ENCODE measurements at regions not wholly inside any gene's neighbourhood (a gene's known extent, or its start where the extent isn't known, plus 50 kb on each side); places are given as distances from the start of the nearest gene placed in this dataset.
A peak's percentile ranks its signal among the peaks of the same experiment; 100 is the strongest.

- Histone ChIP-seq H3K36me3 (ENCODE audit: control insufficient read depth in 2 of 4, insufficient read depth in 4 of 4, low read length in 3 of 4) (no peaks in the 10 kb centered on the region), H3K23ac (ENCODE audit: insufficient read length) (no peak overlapping the region), H3K18ac (ENCODE audit: extremely low read depth, low read length) (no peak overlapping the region; the same call in 1 of the 2 replicates), H3K4ac (replicated peaks; ENCODE audit: insufficient read length, low read depth, low read length) (no peak overlapping the region), H3K9me3 (ENCODE audit: insufficient read depth in 2 of 2, low read depth in 1 of 2, low read length in 1 of 2) (no peaks in the 10 kb centered on the region), H2AFZ (ENCODE audit: low read length) (no peak overlapping the region), H3K27me3 (replicated peaks in 1 of 4; ENCODE audit: control insufficient read depth in 3 of 4, extremely low read depth in 1 of 4, insufficient read depth in 3 of 4, low read length in 3 of 4) (peaks cover 1 to 25% (median 10%) of the 10 kb centered on the region in 4 experiments; a peak in 6 of 7 replicates), H2BK120ac (replicated peaks; ENCODE audit: low read depth, low read length) (no peak overlapping the region), H3K79me1 (ENCODE audit: low read depth, low read length) (no peaks in the 10 kb centered on the region), H3K4me1 (replicated peaks in 1 of 4; ENCODE audit: control insufficient read depth in 3 of 4, insufficient read depth in 4 of 4, low read length in 3 of 4) (peaks cover 0 to 9% (median 2%) of the 10 kb centered on the region in 4 experiments; a peak in 2 of 7 replicates), H4K91ac (replicated peaks; ENCODE audit: insufficient read length, low read length) (no peak overlapping the region), H2BK5ac (ENCODE audit: low read depth, low read length) (no peak overlapping the region), H3K14ac (ENCODE audit: insufficient read length) (no peak overlapping the region), H3K79me2 (ENCODE audit: control insufficient read depth in 1 of 2, insufficient read depth in 2 of 2, low read length in 2 of 2) (no peaks in the 10 kb centered on the region), H3K4me2 (ENCODE audit: insufficient read depth in 1 of 2, low read depth in 2 of 2, low read length in 2 of 2) (peak overlapping the region; percentile 20 to 50), H3K27ac (ENCODE audit: low read depth, low read length) (no peak overlapping the region), H4K5ac (ENCODE audit: insufficient read length, low read depth, low read length) (no peak overlapping the region), H2AK5ac (ENCODE audit: low read depth, low read length) (no peak overlapping the region), H3K9ac (replicated peaks in 1 of 4; ENCODE audit: extremely low read depth in 1 of 4, low read depth in 3 of 4, low read length in 3 of 4) (no peak overlapping the region), H3K23me2 (ENCODE audit: low read depth, low read length) (no peaks in the 10 kb centered on the region), H3K56ac (replicated peaks; ENCODE audit: insufficient read length, low read depth, low read length) (no peak overlapping the region), H2BK15ac (ENCODE audit: low read length) (no peak overlapping the region), H2BK12ac (ENCODE audit: low read depth, low read length) (no peak overlapping the region), H3K4me3 (ENCODE audit: extremely low read depth in 1 of 4, insufficient read depth in 2 of 4, low read depth in 3 of 4, low read length in 4 of 4) (peak overlapping the region in 1 of 4 experiments; percentile 5; a peak in 1 of 8 replicates), H4K8ac (ENCODE audit: extremely low read depth, insufficient read depth, low read length) (no peak overlapping the region), H4K20me1 (replicated peaks in 1 of 2; ENCODE audit: control insufficient read depth in 1 of 2, insufficient read depth in 2 of 2, low read length in 2 of 2) (peaks cover 0 to 2% of the 10 kb centered on the region in 2 experiments), H2BK20ac (ENCODE audit: low read length) (no peak overlapping the region)
- ChIA-PET CTCF (ENCODE audit: partially characterized antibody) (no interaction called here), POLR2A (ENCODE audit: partially characterized antibody) (interaction anchor here (0.6 to 0.8 kb wide), 2 partner anchors 32 to 48 kb away, joined by 3 read pairs; no protein-coding TSS in a partner anchor)
- DNase-seq (ENCODE audit: low read depth in 1 of 2, low spot score in 2 of 2) = peak in 1 of 2 experiments; percentile 13
- FAIRE-seq = peak; percentile 71
- 31% methylated on average over 6 of the region's 6 CpGs; no CpG with 5 or more reads in 1 of the 2 experiments for WGBS, 2 experiments (ENCODE audit: extremely low coverage in 1 of 2, insufficient coverage in 1 of 2, insufficient read length in 1 of 2, insufficient replicate concordance in 2 of 2, low coverage in 1 of 2, low lambda C conversion rate in 2 of 2, missing lambda C conversion rate in 1 of 2)
- peak; percentile 26; the same call in 1 of the 2 replicates for TF ChIP-seq POU5F1 (IDR thresholded peaks at IDR 0.05; ENCODE audit: low read depth, low read length)
- TF ChIP-seq EZH2 (IDR thresholded peaks at IDR 0.05; ENCODE audit: low read depth, low read length, severe bottlenecking) = no peak
These were observed 333.8 kb upstream of the CTNND2 start for GRCh38 chr5:12237837-12238575.

Measured in H1 (cell line).